BJ (cell line): ENCODE measurements at regions not wholly inside any gene's neighbourhood (a gene's known extent, or its start where the extent isn't known, plus 50 kb on each side); places are given as distances from the start of the nearest gene placed in this dataset.

Experiments used
- CTCF ChIA-PET: fragments of 350-600 bp; formaldehyde crosslinking; extraction: SDS; loops from one replicate; lab custom pipeline; 2021; ENCODE audit warnings: antibody characterized with exemption, inconsistent platforms; lab: Yijun Ruan, JAX
- POLR2A ChIA-PET: fragments of 300-600 bp; sonication (Branson Sonifier 250); formaldehyde crosslinking; extraction: SDS; loops from one replicate; lab custom pipeline; 2021; ENCODE audit warnings: antibody characterized with exemption; lab: Charles Lee
- DNase-seq: peaks from one replicate; pipeline ENCODE4 v3.0.0-alpha.2; 2011; ENCODE audit warnings: low read depth
- H3K27me3 ChIP-seq: 2 replicates; pipeline ENCODE4 v1.6.0; 2011; ENCODE audit warnings: low read length; ENCODE audit not compliant: control insufficient read depth, insufficient read depth
- H3K36me3 ChIP-seq: 2 replicates; pipeline ENCODE4 v1.5.1; 2011; ENCODE audit warnings: low read length; ENCODE audit not compliant: control insufficient read depth, insufficient read depth
- H3K4me3 ChIP-seq: 2 replicates; pipeline ENCODE4 v1.5.1; 2011; ENCODE audit warnings: low read depth, mild to moderate bottlenecking, control low read depth, low read length
- CTCF ChIP-seq: IDR thresholded peaks from 2 replicates; pipeline ENCODE4 v1.5.1; 2011; ENCODE audit warnings: low read depth, mild to moderate bottlenecking, control low read depth, inconsistent platforms, low read length, moderate library complexity; ENCODE audit not compliant: insufficient read depth

DNA sequence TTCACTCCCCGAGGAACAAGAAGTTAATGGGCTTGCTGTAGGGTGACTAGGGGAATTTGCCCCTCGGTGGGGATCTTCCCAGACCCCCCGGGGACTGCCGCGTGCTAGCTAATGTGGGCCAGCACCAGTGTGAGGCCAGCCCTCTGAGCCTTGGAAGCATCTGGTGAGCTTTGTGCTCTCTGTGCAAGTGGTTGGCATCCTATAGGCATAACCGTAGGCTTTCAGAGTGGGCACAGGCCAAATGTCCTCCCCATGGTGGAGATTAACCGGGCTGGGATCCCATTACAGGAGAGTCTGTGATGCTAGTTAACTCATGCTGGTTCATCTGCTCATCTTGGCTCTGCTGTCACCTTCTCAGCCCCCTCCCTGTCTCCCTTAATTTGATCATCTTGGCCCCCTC, 125.7 kb downstream of the TRIM29 start:
- no peak for TF ChIP-seq CTCF
- CTCF ChIA-PET, result interaction anchor here (0.9 to 3.0 kb wide), 3 partner anchors 13 to 96 kb away, joined by 3 to 7 read pairs (median 3); no protein-coding TSS in a partner anchor
- peaks cover 17% of the 10 kb centered on the region for H3K27me3 ChIP-seq
- no peaks in the 10 kb centered on the region for H3K36me3 ChIP-seq
- POLR2A ChIA-PET, result no interaction called here
- no peak overlapping the region for H3K4me3 ChIP-seq
- no peak for DNase-seq

- Histone ChIP-seq H3K4me3 (no peak overlapping the region), H3K27me3 (peaks cover 14% of the 10 kb centered on the region), H3K36me3 (no peaks in the 10 kb centered on the region)
- CTCF ChIA-PET, result interaction anchor here (0.9 to 3.0 kb wide), 3 partner anchors 13 to 97 kb away, joined by 3 to 7 read pairs (median 3); no protein-coding TSS in a partner anchor
- no peak for DNase-seq
- no peak for TF ChIP-seq CTCF
- POLR2A ChIA-PET, result no interaction called here
Observed at GRCh38 chr11:120011836-120012235, 126.1 kb downstream of the TRIM29 start.

DNA sequence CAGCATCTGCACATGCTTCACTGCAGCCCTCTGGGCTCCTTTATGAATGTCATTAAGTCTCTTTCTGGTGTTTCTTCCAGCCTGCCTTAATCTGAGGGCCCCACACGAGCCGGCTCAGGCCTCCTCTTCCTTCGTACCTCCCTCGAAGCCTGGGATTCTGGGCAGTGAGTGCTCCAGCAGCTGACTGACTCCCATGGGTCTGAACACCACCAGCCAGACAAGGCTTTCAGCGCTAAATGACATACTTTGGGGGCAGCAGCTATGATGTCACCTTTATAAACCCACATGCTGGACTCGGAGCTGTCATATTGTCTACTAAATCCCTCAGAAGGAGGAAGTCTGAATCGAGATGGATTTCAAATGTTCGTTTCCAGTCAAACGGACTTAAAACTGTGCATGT, 127.1 kb downstream of the TRIM29 start:
- peaks cover 8% of the 10 kb centered on the region for H3K27me3 ChIP-seq
- no peak overlapping the region for H3K4me3 ChIP-seq
- TF ChIP-seq CTCF, result no peak
- H3K36me3 ChIP-seq, result no peaks in the 10 kb centered on the region
- ChIA-PET POLR2A (no interaction called here), CTCF (interaction anchor here (1.2 to 3.0 kb wide), 2 partner anchors 11 to 68 kb away, joined by 3 to 7 read pairs; no protein-coding TSS in a partner anchor)
- no peak for DNase-seq

DNA sequence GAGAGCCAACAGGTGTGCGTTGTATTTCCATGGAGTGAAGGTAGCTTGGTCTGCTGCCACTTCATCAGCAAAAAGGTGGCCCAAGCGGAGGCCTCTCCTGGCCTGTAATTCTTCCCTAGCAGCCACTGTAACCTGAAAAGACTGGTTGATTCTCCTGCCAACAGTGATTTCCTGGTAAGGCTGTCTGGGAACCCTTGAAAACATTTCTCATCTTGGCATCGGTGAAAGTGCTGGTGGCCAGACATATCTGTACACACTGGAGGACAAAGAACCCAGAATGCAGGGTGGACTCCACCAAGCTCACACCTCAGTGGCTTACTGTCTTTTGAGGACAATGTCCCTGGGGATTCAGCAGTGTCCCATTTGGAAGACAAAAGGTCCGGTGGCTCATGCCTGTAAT, 128.0 kb downstream of the TRIM29 start:
- peaks cover 6% of the 10 kb centered on the region for H3K27me3 ChIP-seq
- DNase-seq, result no peak
- no peaks in the 10 kb centered on the region for H3K36me3 ChIP-seq
- no peak for TF ChIP-seq CTCF
- ChIA-PET POLR2A (no interaction called here), CTCF (interaction anchor here (0.8 to 3.0 kb wide), 2 partner anchors 11 to 98 kb away, joined by 3 to 7 read pairs; no protein-coding TSS in a partner anchor)
- no peak overlapping the region for H3K4me3 ChIP-seq

- no peaks in the 10 kb centered on the region for H3K36me3 ChIP-seq
- POLR2A ChIA-PET, result no interaction called here
Observed at GRCh38 chr11:120007144-120007543, 130.8 kb downstream of the TRIM29 start.

More at GRCh38 chr11:120007144-120007543, 130.8 kb downstream of the TRIM29 start:
- Histone ChIP-seq H3K27me3 (peaks cover 7% of the 10 kb centered on the region), H3K4me3 (no peak overlapping the region)
- DNase-seq, result no peak
- TF ChIP-seq CTCF, result no peak
- CTCF ChIA-PET, result interaction anchor here (2.1 kb wide), 1 partner anchor 100 kb away, joined by 6 read pairs; no protein-coding TSS in a partner anchor
